ENCODE measurements at regions not wholly inside any gene's neighbourhood (a gene's known extent, or its start where the extent isn't known, plus 50 kb on each side); places are given as distances from the start of the nearest gene placed in this dataset.

DNA sequence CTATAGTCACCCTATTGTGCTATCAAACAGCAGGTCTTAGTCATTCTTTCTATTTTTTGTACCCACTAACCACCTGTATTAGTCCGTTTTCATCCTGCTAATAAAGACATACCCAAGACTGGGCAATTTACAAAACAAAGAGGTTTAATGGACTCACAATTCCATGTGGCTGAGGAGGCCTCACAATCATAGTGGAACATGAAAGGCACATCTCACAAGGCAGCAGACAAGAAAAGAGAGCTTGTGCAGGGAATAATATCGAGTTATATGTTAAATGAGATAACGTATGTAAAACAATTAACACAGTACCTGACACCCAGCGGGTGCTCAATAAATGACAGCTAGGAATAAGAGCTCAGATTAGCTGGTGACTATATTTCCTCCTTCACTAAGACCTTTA lies 88.1 kb upstream of the WDR44 start (continued):
- TF ChIP-seq, protein P1, sequence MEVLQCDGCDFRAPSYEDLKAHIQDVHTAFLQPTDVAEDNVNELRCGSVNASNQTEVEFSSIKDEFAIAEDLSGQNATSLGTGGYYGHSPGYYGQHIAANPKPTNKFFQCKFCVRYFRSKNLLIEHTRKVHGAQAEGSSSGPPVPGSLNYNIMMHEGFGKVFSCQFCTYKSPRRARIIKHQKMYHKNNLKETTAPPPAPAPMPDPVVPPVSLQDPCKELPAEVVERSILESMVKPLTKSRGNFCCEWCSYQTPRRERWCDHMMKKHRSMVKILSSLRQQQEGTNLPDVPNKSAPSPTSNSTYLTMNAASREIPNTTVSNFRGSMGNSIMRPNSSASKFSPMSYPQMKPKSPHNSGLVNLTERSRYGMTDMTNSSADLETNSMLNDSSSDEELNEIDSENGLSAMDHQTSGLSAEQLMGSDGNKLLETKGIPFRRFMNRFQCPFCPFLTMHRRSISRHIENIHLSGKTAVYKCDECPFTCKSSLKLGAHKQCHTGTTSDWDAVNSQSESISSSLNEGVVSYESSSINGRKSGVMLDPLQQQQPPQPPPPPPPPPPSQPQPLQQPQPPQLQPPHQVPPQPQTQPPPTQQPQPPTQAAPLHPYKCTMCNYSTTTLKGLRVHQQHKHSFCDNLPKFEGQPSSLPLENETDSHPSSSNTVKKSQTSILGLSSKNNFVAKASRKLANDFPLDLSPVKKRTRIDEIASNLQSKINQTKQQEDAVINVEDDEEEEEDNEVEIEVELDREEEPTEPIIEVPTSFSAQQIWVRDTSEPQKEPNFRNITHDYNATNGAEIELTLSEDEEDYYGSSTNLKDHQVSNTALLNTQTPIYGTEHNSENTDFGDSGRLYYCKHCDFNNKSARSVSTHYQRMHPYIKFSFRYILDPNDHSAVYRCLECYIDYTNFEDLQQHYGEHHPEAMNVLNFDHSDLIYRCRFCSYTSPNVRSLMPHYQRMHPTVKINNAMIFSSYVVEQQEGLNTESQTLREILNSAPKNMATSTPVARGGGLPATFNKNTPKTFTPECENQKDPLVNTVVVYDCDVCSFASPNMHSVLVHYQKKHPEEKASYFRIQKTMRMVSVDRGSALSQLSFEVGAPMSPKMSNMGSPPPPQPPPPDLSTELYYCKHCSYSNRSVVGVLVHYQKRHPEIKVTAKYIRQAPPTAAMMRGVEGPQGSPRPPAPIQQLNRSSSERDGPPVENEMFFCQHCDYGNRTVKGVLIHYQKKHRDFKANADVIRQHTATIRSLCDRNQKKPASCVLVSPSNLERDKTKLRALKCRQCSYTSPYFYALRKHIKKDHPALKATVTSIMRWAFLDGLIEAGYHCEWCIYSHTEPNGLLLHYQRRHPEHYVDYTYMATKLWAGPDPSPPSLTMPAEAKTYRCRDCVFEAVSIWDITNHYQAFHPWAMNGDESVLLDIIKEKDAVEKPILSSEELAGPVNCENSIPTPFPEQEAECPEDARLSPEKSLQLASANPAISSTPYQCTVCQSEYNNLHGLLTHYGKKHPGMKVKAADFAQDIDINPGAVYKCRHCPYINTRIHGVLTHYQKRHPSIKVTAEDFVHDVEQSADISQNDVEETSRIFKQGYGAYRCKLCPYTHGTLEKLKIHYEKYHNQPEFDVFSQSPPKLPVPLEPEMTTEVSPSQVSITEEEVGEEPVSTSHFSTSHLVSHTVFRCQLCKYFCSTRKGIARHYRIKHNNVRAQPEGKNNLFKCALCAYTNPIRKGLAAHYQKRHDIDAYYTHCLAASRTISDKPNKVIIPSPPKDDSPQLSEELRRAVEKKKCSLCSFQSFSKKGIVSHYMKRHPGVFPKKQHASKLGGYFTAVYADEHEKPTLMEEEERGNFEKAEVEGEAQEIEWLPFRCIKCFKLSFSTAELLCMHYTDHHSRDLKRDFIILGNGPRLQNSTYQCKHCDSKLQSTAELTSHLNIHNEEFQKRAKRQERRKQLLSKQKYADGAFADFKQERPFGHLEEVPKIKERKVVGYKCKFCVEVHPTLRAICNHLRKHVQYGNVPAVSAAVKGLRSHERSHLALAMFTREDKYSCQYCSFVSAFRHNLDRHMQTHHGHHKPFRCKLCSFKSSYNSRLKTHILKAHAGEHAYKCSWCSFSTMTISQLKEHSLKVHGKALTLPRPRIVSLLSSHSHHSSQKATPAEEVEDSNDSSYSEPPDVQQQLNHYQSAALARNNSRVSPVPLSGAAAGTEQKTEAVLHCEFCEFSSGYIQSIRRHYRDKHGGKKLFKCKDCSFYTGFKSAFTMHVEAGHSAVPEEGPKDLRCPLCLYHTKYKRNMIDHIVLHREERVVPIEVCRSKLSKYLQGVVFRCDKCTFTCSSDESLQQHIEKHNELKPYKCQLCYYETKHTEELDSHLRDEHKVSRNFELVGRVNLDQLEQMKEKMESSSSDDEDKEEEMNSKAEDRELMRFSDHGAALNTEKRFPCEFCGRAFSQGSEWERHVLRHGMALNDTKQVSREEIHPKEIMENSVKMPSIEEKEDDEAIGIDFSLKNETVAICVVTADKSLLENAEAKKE (CRISPR knock-in tag; IDR thresholded peaks at IDR 0.05), result no peak
- TF ChIP-seq EZH2 (IDR thresholded peaks at IDR 0.05; ENCODE audit: low read depth, unreplicated experiment), result no peak
- TF ChIP-seq, protein P2, sequence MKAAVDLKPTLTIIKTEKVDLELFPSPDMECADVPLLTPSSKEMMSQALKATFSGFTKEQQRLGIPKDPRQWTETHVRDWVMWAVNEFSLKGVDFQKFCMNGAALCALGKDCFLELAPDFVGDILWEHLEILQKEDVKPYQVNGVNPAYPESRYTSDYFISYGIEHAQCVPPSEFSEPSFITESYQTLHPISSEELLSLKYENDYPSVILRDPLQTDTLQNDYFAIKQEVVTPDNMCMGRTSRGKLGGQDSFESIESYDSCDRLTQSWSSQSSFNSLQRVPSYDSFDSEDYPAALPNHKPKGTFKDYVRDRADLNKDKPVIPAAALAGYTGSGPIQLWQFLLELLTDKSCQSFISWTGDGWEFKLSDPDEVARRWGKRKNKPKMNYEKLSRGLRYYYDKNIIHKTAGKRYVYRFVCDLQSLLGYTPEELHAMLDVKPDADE (IDR thresholded peaks at IDR 0.05), result no peak

DNA sequence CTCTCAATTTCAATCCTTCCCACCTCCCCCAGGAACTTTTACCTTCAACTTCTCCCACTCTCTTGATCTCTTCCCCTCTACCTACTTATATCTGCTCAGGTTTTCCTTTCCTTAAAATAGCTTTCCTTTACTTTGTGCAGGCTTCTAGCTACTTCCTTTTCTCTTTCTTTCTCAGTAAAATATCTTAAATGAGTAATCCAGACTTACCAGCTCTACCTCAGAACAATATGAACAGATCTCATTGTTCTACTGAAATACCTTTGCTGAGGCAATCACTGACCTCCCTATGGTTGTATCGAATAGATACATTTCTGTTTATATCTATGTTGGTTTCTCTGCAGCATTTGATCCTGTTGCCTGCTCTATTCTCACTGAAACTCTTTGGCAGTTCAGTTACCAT lies 86.7 kb upstream of the WDR44 start:
- Mint-ChIP-seq H3K9me3 (no peaks in the 10 kb centered on the region; the same call in 2 of the 3 replicates), H3K36me3 (ENCODE audit: low read depth) (no peaks in the 10 kb centered on the region), H3K4me1 (peaks cover 6% of the 10 kb centered on the region), H3K27me3 (ENCODE audit: insufficient read depth, low read depth, poor library complexity) (no peaks in the 10 kb centered on the region), H3K27ac (no peak overlapping the region), H3K4me3 (no peak overlapping the region)
- Histone ChIP-seq H3K4me3 (no peak overlapping the region), H3K36me3 (ENCODE audit: insufficient read depth) (no peaks in the 10 kb centered on the region), H3K27ac (ENCODE audit: low read depth) (no peak overlapping the region), H3K27me3 (ENCODE audit: insufficient read depth) (no peaks in the 10 kb centered on the region), H4K20me1 (replicated peaks; ENCODE audit: insufficient read depth) (no peaks in the 10 kb centered on the region), H3K4me2 (no peak overlapping the region), H3K9me2 (ENCODE audit: insufficient read depth) (no peaks in the 10 kb centered on the region), H3F3A (replicated peaks; ENCODE audit: low read depth) (no peaks in the 10 kb centered on the region), H3K4me1 (ENCODE audit: insufficient read depth) (no peaks in the 10 kb centered on the region), H3K79me2 (replicated peaks; ENCODE audit: insufficient read depth) (no peaks in the 10 kb centered on the region), H2AFZ (no peak overlapping the region)
- DNase-seq (ENCODE audit: low spot score) (no peak), ATAC-seq (no peak)
- TF ChIP-seq ZNF331 (CRISPR knock-in tag; IDR thresholded peaks at IDR 0.05; ENCODE audit: low read depth) (no peak), STAT1 (IDR thresholded peaks at IDR 0.05; ENCODE audit: unreplicated experiment) (no peak), JUNB (IDR thresholded peaks at IDR 0.05; ENCODE audit: unreplicated experiment) (no peak)
- TF ChIP-seq, protein P3, sequence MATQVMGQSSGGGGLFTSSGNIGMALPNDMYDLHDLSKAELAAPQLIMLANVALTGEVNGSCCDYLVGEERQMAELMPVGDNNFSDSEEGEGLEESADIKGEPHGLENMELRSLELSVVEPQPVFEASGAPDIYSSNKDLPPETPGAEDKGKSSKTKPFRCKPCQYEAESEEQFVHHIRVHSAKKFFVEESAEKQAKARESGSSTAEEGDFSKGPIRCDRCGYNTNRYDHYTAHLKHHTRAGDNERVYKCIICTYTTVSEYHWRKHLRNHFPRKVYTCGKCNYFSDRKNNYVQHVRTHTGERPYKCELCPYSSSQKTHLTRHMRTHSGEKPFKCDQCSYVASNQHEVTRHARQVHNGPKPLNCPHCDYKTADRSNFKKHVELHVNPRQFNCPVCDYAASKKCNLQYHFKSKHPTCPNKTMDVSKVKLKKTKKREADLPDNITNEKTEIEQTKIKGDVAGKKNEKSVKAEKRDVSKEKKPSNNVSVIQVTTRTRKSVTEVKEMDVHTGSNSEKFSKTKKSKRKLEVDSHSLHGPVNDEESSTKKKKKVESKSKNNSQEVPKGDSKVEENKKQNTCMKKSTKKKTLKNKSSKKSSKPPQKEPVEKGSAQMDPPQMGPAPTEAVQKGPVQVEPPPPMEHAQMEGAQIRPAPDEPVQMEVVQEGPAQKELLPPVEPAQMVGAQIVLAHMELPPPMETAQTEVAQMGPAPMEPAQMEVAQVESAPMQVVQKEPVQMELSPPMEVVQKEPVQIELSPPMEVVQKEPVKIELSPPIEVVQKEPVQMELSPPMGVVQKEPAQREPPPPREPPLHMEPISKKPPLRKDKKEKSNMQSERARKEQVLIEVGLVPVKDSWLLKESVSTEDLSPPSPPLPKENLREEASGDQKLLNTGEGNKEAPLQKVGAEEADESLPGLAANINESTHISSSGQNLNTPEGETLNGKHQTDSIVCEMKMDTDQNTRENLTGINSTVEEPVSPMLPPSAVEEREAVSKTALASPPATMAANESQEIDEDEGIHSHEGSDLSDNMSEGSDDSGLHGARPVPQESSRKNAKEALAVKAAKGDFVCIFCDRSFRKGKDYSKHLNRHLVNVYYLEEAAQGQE (IDR thresholded peaks at IDR 0.05; ENCODE audit: unreplicated experiment), result no peak
- TF ChIP-seq, protein P4, sequence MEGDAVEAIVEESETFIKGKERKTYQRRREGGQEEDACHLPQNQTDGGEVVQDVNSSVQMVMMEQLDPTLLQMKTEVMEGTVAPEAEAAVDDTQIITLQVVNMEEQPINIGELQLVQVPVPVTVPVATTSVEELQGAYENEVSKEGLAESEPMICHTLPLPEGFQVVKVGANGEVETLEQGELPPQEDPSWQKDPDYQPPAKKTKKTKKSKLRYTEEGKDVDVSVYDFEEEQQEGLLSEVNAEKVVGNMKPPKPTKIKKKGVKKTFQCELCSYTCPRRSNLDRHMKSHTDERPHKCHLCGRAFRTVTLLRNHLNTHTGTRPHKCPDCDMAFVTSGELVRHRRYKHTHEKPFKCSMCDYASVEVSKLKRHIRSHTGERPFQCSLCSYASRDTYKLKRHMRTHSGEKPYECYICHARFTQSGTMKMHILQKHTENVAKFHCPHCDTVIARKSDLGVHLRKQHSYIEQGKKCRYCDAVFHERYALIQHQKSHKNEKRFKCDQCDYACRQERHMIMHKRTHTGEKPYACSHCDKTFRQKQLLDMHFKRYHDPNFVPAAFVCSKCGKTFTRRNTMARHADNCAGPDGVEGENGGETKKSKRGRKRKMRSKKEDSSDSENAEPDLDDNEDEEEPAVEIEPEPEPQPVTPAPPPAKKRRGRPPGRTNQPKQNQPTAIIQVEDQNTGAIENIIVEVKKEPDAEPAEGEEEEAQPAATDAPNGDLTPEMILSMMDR (conservative IDR thresholded peaks at IDR 0.05; ENCODE audit: low read depth in 2 of 2), result no peak

Measured in GM23338 (cell line).